Renal cortical epithelial cell (primary cell): ENCODE measurements at regions not wholly inside any gene's neighbourhood (a gene's known extent, or its start where the extent isn't known, plus 50 kb on each side); places are given as distances from the start of the nearest gene placed in this dataset.

ENCODE experiments used
- DNase-seq: peaks from one replicate; pipeline ENCODE4 v3.0.0-alpha.2; 2011; ENCODE audit warnings: low read depth

- DNase-seq: no peak
Measured at GRCh38 chr6:10305790-10306415, 109.0 kb downstream of the TFAP2A start.

DNA sequence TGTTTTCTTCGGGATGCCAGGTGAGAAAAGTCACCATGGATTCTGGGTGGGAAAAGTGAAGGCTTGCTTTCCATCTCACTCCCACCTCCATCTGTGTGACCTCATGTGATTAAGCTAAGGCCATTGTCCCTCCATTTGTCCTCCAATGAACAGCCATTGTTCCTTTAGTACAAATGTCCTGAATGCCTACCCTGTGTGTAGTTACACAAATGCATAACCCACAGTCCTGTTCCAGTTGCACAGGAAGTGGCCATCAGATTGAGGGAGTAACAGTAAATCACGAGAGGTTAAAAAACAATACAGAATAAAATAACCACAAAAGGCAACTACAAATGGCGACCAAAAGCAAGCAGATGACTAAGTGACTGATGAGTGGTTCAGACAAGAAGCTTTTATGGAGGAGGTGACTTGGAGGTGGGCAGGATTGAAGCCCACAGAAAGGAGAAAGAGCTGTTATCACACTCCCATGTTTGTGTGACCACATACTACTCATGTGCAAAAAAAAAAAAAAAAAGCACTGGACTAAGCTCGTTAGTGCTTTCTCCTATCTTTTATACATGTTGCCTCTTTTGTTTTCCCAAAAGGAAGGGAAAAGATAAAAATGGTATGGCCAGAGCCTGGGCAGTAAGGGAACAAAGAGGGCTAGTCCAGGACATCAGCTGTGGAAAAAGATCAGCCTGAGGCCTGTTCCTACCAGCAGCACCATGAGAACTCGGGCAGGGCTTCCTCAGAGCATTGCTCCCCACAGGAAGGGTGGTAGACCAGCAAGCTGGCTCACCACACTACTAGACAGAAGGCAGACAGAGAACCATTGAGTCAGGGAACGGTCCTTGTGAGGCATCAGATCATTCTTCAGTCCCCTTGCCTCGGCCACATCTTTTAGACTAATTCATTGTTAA lies 111.0 kb downstream of the TFAP2A start:
- no peak for DNase-seq

GRCh38 chr6:10302566-10303235 lies 112.2 kb downstream of the TFAP2A start:
- DNase-seq: no peak

DNA sequence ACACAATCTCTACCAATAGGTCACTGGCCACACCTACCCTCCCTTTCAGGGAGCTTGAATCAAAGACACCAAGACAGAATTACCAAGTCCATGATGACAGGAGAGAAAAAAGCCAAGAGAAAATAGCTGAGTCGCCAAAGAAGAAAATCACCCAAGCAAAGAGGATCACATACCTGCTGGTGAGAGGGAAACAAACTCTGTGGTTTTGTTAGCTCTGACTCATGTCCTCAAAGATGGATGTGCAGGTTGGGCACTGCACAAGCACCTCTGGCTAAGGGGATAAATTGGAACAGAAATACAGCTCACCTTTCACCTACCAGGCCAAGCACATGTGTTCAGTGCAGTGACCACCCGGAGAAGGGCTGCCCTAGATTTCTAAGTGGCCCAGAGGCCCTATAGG lies 114.8 kb downstream of the TFAP2A start:
- peak; percentile 89 for DNase-seq

GRCh38 chr6:10297832-10298231 lies 117.0 kb downstream of the TFAP2A start:
- DNase-seq: no peak

- DNase-seq: no peak
Measured at GRCh38 chr6:10278746-10279145, 136.1 kb downstream of the TFAP2A start.

DNA sequence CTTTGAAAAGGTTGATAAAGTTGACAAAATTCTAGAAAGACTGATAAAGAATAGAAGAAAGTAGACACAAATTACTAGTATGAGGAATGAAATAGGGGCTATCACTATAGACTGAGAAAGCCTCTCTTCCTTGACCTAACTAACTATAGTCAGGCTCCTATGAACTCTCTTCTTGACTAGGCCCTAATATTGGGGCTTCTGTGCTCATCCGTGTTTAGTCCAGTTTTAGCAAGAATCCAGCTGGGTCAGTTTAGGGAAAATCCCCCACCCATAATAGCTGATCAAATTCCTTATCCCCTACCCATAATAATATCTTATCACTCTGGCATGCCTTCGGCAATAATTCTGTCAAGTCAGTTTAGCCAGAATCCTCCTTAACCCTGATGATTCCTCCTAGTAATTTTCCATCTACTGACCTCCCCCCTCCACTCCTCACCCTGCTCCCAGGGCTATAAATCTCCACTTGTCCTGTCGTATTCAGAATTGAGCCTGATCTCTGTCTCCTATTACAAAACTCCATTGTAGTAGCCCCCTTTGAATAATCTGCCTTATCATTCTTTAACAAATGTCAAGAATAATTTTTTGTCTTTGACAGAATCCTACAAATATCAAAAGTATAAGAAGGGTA lies 138.1 kb downstream of the TFAP2A start:
- no peak for DNase-seq

DNA sequence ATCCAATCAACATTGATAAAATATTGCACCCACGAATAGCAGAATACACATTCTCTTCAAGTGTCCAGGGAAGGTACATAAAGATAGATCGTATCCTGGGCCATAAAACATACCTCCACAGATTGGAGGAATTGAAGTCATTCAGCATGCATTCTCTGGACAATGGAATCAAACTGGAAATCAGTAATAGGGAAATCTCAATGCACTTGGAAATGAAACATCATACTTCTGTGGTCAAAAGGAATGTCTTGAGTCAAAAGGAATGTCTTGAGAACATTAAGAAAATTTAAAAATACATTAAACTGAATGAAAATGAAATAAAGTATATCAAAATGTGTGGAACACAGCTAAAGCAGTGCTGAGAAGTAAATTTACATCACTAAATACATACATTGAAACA lies 138.8 kb downstream of the TFAP2A start:
- DNase-seq: peak; percentile 58

DNA sequence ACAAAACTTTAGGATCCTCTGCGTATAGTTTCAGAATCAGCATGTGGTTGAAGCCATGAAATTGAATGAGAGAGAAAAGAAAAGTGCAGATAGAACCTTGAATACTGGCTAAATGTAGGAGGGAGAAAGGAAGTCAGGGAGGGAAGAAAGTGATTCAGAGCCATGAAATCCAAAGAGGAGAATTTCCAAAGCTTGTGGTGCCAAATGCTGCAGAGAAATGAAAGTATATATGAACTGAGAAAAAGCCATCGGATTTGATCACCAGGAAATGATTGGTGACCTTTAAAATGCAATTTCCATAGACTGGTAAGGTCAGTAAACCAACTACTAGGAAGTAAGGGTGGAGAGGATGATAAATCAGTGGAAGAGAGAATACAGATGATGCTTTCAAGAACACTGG lies 142.3 kb downstream of the TFAP2A start:
- DNase-seq: no peak

DNA sequence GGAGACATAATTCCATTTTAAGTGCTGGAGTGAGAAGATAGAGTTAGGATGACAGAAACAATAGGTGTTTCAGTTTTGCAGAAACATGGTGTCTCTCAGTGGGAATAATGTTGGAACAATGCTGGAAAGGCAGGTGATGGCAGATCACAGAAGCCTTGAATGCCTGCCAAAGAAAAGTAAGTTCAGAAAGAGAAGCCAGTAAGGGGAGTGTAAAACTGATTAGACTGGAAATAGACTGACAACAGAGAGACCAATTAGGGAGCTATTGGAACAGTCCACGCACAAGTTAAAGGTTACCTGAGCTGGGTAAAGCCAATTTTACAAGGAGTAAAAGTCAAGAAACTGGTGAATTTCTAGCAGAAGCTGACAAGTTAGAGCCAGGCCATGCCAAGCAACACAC lies 142.9 kb downstream of the TFAP2A start:
- no peak for DNase-seq

DNA sequence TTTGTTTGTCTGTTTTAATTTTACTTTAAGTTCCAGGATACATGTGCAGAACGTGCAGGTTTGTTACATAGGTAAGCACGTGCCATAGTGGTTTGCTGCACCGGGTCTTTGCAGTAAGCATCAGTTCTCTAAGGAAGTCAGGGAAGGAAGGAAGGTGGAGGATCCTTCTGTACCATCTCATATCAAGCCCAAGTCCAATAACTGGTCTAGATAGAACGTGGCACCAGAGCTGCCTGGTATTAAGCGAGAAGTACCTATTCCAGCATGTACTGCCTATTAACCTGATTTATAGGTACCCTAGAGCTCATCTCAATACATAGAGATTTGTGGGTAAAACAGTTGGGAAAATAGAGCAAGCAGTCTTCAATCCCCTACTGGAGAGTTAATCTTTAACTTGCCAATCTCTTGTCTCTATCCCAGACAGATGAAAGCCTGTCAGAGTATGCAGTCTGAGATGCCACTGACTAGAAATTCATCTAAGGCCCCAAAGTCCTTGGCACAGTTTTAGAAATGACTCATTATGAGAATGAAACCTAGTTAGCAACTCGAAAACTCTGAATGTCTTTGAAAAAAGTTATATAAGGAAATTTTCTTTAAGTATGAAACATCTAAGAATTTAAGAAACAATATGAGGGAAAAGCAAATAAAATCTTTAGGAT lies 144.9 kb downstream of the TFAP2A start:
- DNase-seq: peak; percentile 60

- no peak for DNase-seq
Measured at GRCh38 chr6:10268611-10269310, 146.1 kb downstream of the TFAP2A start.

- DNase-seq: no peak
Measured at GRCh38 chr6:10268111-10268510, 146.8 kb downstream of the TFAP2A start.

DNA sequence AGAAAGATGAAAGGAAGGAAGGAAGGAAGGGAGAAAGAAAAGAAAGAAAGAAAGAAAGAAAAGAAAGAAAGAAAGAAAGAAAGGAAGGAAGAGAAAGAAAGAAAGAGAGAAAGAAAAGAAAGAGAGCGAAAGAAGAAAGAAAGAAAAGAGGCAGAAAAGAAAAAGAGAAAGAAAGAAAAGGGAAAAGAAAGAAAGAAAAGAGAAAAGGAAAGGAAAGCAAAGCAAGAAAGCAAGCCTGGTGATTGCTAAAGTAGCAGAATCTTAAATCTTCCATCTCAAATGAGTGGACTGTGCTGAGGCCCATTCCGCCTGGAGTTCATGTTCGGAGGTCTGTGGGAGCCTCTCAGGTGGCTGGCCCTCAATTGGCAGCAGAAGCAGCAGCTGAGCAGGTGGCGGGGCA lies 148.4 kb downstream of the TFAP2A start:
- no peak for DNase-seq

GRCh38 chr6:10266061-10266460 lies 148.8 kb downstream of the TFAP2A start:
- peak; percentile 4 for DNase-seq

- no peak for DNase-seq
Measured at GRCh38 chr6:10262505-10262904, 152.4 kb downstream of the TFAP2A start.

- DNase-seq: no peak
Measured at GRCh38 chr6:10259671-10260070, 155.2 kb downstream of the TFAP2A start.

- DNase-seq: no peak
Measured at GRCh38 chr6:10258341-10258740, 156.5 kb downstream of the TFAP2A start.

GRCh38 chr6:10256113-10256690 lies 158.7 kb downstream of the TFAP2A start:
- DNase-seq: no peak

GRCh38 chr6:10250655-10251220 lies 164.1 kb downstream of the TFAP2A start:
- DNase-seq: no peak
